Esophagus squamous epithelium (tissue), 4 donors: ENCODE measurements at regions not wholly inside any gene's neighbourhood (a gene's known extent, or its start where the extent isn't known, plus 50 kb on each side); places are given as distances from the start of the nearest gene placed in this dataset.

Experiments used
- POLR2A ChIP-seq, 4 donors: fragments of 450-650 bp; IDR thresholded peaks; one replicate each; pipeline ENCODE4 v1.6.1; 2017; ENCODE audit warnings: antibody characterized with exemption in 4 of 4, mild to moderate bottlenecking in 4 of 4, moderate library complexity in 3 of 4
- TF ChIP-seq, protein P1 (sequence below), 6 experiments: fragments of 450-650 bp in 4 of 6; fragments of 200-600 bp in 2 of 6; sonication (generic) in 2 of 6; IDR thresholded peaks; one replicate each; pipeline ENCODE4 v1.5.1; 2016 to 2019; ENCODE audit warnings: antibody characterized with exemption in 6 of 6, mild to moderate bottlenecking in 4 of 6, moderate library complexity in 4 of 6

DNA sequence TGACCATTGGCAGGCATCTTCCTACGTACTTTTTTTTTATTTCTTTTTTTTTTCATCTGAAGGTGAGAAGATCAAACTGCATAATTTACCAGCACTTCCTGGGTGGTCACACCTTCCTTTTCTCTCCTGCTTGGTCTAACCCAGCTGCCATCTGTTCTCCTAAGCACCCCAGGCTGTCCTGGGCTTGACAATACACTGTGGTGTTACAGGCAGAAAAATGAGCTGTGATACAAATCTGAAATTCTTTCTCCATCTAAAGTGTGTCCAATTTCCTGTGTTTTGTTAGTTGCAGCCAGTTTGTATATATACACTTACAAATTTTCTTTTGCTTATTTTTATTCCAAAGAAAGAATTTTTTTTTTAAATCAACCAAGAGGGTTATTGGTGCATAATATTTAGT, 786.0 kb upstream of the ZEB2 start:
- TF ChIP-seq, protein P1, sequence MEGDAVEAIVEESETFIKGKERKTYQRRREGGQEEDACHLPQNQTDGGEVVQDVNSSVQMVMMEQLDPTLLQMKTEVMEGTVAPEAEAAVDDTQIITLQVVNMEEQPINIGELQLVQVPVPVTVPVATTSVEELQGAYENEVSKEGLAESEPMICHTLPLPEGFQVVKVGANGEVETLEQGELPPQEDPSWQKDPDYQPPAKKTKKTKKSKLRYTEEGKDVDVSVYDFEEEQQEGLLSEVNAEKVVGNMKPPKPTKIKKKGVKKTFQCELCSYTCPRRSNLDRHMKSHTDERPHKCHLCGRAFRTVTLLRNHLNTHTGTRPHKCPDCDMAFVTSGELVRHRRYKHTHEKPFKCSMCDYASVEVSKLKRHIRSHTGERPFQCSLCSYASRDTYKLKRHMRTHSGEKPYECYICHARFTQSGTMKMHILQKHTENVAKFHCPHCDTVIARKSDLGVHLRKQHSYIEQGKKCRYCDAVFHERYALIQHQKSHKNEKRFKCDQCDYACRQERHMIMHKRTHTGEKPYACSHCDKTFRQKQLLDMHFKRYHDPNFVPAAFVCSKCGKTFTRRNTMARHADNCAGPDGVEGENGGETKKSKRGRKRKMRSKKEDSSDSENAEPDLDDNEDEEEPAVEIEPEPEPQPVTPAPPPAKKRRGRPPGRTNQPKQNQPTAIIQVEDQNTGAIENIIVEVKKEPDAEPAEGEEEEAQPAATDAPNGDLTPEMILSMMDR (IDR thresholded peaks at IDR 0.05), result no peak
- no peak for TF ChIP-seq POLR2A (IDR thresholded peaks at IDR 0.05)
